H1 (cell line): ENCODE measurements at regions not wholly inside any gene's neighbourhood (a gene's known extent, or its start where the extent isn't known, plus 50 kb on each side); places are given as distances from the start of the nearest gene placed in this dataset.

ENCODE experiments used
- CTCF ChIA-PET: fragments of 300-600 bp; sonication (Branson Sonifier 250); formaldehyde crosslinking; loops from one replicate; lab custom pipeline; 2021; ENCODE audit not compliant: partially characterized antibody; lab: Charles Lee
- POLR2A ChIA-PET: fragments of 300-600 bp; sonication (Branson Sonifier 250); formaldehyde crosslinking; loops from one replicate; lab custom pipeline; 2021; ENCODE audit warnings: inconsistent platforms; ENCODE audit not compliant: partially characterized antibody; lab: Charles Lee
- DNase-seq, 2 experiments: peaks; one replicate each; pipeline versions ENCODE4 v3.0.0 to v3.0.0-alpha.2; 2010 to 2022; ENCODE audit warnings: low spot score in 2 of 2, low read depth in 1 of 2, mixed read lengths in 1 of 2
- FAIRE-seq: peaks from 2 replicates; lab custom pipeline; 2011; peaks lifted over from hg19 to GRCh38; lab: Jason Lieb, UNC
- H2AFZ ChIP-seq: 2 replicates; pipeline ENCODE4 v1.8.1; 2012; ENCODE audit warnings: low read length, inconsistent platforms
- H2AK5ac ChIP-seq: 2 replicates; pipeline ENCODE4 v1.6.1; 2013; ENCODE audit warnings: low read depth, low read length
- H2BK120ac ChIP-seq: replicated peaks from 2 replicates; pipeline ENCODE3; 2013; ENCODE audit warnings: low read depth, low read length, inconsistent platforms
- H2BK12ac ChIP-seq: 2 replicates; pipeline ENCODE4 v1.6.1; 2013; ENCODE audit warnings: low read depth, low read length
- H2BK15ac ChIP-seq: 2 replicates; pipeline ENCODE4 v1.6.1; 2013; ENCODE audit warnings: low read length
- H2BK20ac ChIP-seq: 2 replicates; pipeline ENCODE4 v1.6.1; 2013; ENCODE audit warnings: low read length
- H2BK5ac ChIP-seq: 2 replicates; pipeline ENCODE4 v1.6.1; 2013; ENCODE audit warnings: low read depth, low read length
- H3K14ac ChIP-seq: 2 replicates; pipeline ENCODE4 v1.6.1; 2013; ENCODE audit warnings: inconsistent platforms; ENCODE audit not compliant: insufficient read length
- H3K18ac ChIP-seq: 2 replicates; pipeline ENCODE4 v1.6.1; 2013; ENCODE audit warnings: low read length; ENCODE audit errors: extremely low read depth
- H3K23ac ChIP-seq: 2 replicates; pipeline ENCODE4 v1.6.1; 2013; ENCODE audit warnings: inconsistent platforms; ENCODE audit not compliant: insufficient read length
- H3K23me2 ChIP-seq: 2 replicates; pipeline ENCODE4 v1.6.1; 2013; ENCODE audit warnings: low read depth, low read length
- H3K27ac ChIP-seq: 2 replicates; pipeline ENCODE4 v1.6.1; 2011; ENCODE audit warnings: low read depth, low read length, inconsistent platforms
- H3K27me3 ChIP-seq, 4 experiments: replicated peaks in 1 of 4; 1 replicate in 1 of 4; 2 replicates in 3 of 4; pipeline versions ENCODE4 v1.6.1 to v1.8.1; 2011 to 2013; ENCODE audit warnings: low read length in 3 of 4, mild to moderate bottlenecking in 3 of 4, inconsistent platforms in 2 of 4, mixed read lengths in 2 of 4, moderate library complexity in 1 of 4; ENCODE audit not compliant: control insufficient read depth in 3 of 4, insufficient read depth in 3 of 4; ENCODE audit errors: extremely low read depth in 1 of 4
- H3K36me3 ChIP-seq, 4 experiments: 2 replicates each; pipeline versions ENCODE4 v1.6.1 to v1.8.1; 2011 to 2013; ENCODE audit warnings: mild to moderate bottlenecking in 4 of 4, low read length in 3 of 4, moderate library complexity in 2 of 4, control low read depth in 1 of 4, inconsistent platforms in 1 of 4; ENCODE audit not compliant: insufficient read depth in 4 of 4, control insufficient read depth in 2 of 4
- H3K4ac ChIP-seq: replicated peaks from 2 replicates; pipeline ENCODE3; 2013; ENCODE audit warnings: low read length, low read depth, mixed read lengths, inconsistent platforms; ENCODE audit not compliant: insufficient read length
- H3K4me1 ChIP-seq, 4 experiments: replicated peaks in 1 of 4; 1 replicate in 1 of 4; 2 replicates in 3 of 4; pipeline versions ENCODE4 v1.6.1 to v1.8.1; 2011 to 2013; ENCODE audit warnings: low read length in 3 of 4, inconsistent platforms in 2 of 4, mixed read lengths in 1 of 4; ENCODE audit not compliant: insufficient read depth in 4 of 4, control insufficient read depth in 3 of 4
- H3K4me2 ChIP-seq, 2 experiments: 2 replicates each; pipeline versions ENCODE4 v1.6.1 to v1.8.1; 2011 to 2013; ENCODE audit warnings: low read depth in 2 of 2, low read length in 2 of 2, control low read depth in 1 of 2, inconsistent platforms in 1 of 2, mild to moderate bottlenecking in 1 of 2; ENCODE audit not compliant: insufficient read depth in 1 of 2
- H3K4me3 ChIP-seq, 4 experiments: fragments of 200-600, 300-600 bp in 1 of 4; sonication (generic), shearing (Covaris generic), sonication (Bioruptor Twin) in 1 of 4; 2 replicates each; pipeline versions ENCODE4 v1.5.1 to v1.8.1; 2011 to 2016; ENCODE audit warnings: low read length in 4 of 4, low read depth in 3 of 4, control low read depth in 2 of 4, inconsistent platforms in 2 of 4, mild to moderate bottlenecking in 2 of 4, mixed read lengths in 1 of 4, moderate library complexity in 1 of 4; ENCODE audit not compliant: insufficient read depth in 2 of 4; ENCODE audit errors: extremely low read depth in 1 of 4
- H3K56ac ChIP-seq: replicated peaks from 2 replicates; pipeline ENCODE3; 2013; ENCODE audit warnings: low read depth, mild to moderate bottlenecking, mixed read lengths, low read length, inconsistent platforms; ENCODE audit not compliant: insufficient read length
- H3K79me1 ChIP-seq: 2 replicates; pipeline ENCODE4 v1.6.1; 2013; ENCODE audit warnings: low read depth, low read length, control low read depth
- H3K79me2 ChIP-seq, 2 experiments: 2 replicates each; pipeline versions ENCODE4 v1.6.1 to v1.8.1; 2012 to 2013; ENCODE audit warnings: low read length in 2 of 2, mild to moderate bottlenecking in 2 of 2, inconsistent platforms in 1 of 2; ENCODE audit not compliant: insufficient read depth in 2 of 2, control insufficient read depth in 1 of 2
- H3K9ac ChIP-seq, 4 experiments: replicated peaks in 1 of 4; 1 replicate in 1 of 4; 2 replicates in 3 of 4; pipeline versions ENCODE4 v1.6.1 to v1.8.1; 2011 to 2013; ENCODE audit warnings: low read depth in 3 of 4, low read length in 3 of 4, control low read depth in 2 of 4, mild to moderate bottlenecking in 2 of 4, moderate library complexity in 2 of 4, inconsistent platforms in 1 of 4; ENCODE audit errors: extremely low read depth in 1 of 4
- H3K9me3 ChIP-seq, 2 experiments: 2 replicates each; pipeline versions ENCODE4 v1.6.1 to v1.8.1; 2012 to 2013; ENCODE audit warnings: mild to moderate bottlenecking in 2 of 2, moderate library complexity in 2 of 2, control low read depth in 1 of 2, inconsistent platforms in 1 of 2, low read depth in 1 of 2, low read length in 1 of 2, mixed read lengths in 1 of 2; ENCODE audit not compliant: insufficient read depth in 2 of 2
- H4K20me1 ChIP-seq, 2 experiments: replicated peaks in 1 of 2; 2 replicates each; pipeline versions ENCODE3 to v1.8.1; 2011 to 2013; ENCODE audit warnings: inconsistent platforms in 2 of 2, low read length in 2 of 2, mild to moderate bottlenecking in 1 of 2; ENCODE audit not compliant: insufficient read depth in 2 of 2, control insufficient read depth in 1 of 2
- H4K5ac ChIP-seq: 2 replicates; pipeline ENCODE4 v1.6.1; 2013; ENCODE audit warnings: low read length, low read depth, mixed read lengths, inconsistent platforms; ENCODE audit not compliant: insufficient read length
- H4K8ac ChIP-seq: 2 replicates; pipeline ENCODE4 v1.8.0; 2013; ENCODE audit warnings: mild to moderate bottlenecking, moderate library complexity, low read length, inconsistent platforms; ENCODE audit not compliant: insufficient read depth; ENCODE audit errors: extremely low read depth
- H4K91ac ChIP-seq: replicated peaks from 2 replicates; pipeline ENCODE3; 2013; ENCODE audit warnings: low read length, mixed read lengths, inconsistent platforms; ENCODE audit not compliant: insufficient read length
- BRCA1 ChIP-seq: IDR thresholded peaks from 2 replicates; pipeline ENCODE4 v1.6.1; 2012; ENCODE audit warnings: low read depth, low read length, improper control_type of control experiment
- CEBPB ChIP-seq: IDR thresholded peaks from 2 replicates; pipeline ENCODE4 v1.6.1; 2012; ENCODE audit warnings: low read depth, low read length
- HDAC6 ChIP-seq: IDR thresholded peaks from one replicate; pipeline ENCODE4 v1.7.1; 2012; ENCODE audit warnings: low read depth, mild to moderate bottlenecking, inconsistent platforms, low read length, moderate library complexity
- KDM1A ChIP-seq: fragments of 200-600, 300-600 bp; sonication (generic); IDR thresholded peaks from 2 replicates; pipeline ENCODE4 v1.7.1; 2016; ENCODE audit warnings: mild to moderate bottlenecking, low read length, borderline replicate concordance
- POLR2AphosphoS5 ChIP-seq: IDR thresholded peaks from 2 replicates; pipeline ENCODE4 v1.6.1; 2011; ENCODE audit warnings: low read depth, low read length
- RAD21 ChIP-seq, 2 experiments: IDR thresholded peaks in 1 of 2; conservative IDR thresholded peaks in 1 of 2; 2 replicates each; pipeline ENCODE4 v1.6.1; 2011; ENCODE audit warnings: low read depth in 2 of 2, low read length in 2 of 2, improper control_type of control experiment in 1 of 2, inconsistent platforms in 1 of 2, mild to moderate bottlenecking in 1 of 2, moderate library complexity in 1 of 2
- SAP30 ChIP-seq: fragments of 300-600 bp; sonication (generic); IDR thresholded peaks from 2 replicates; pipeline ENCODE4 v1.7.1; 2012; ENCODE audit warnings: low read length, moderate library complexity, mild to moderate bottlenecking, inconsistent platforms; ENCODE audit not compliant: insufficient read depth, insufficient replicate concordance
- SIRT6 ChIP-seq: IDR thresholded peaks from one replicate; pipeline ENCODE4 v1.7.1; 2012; ENCODE audit warnings: low read length, inconsistent platforms
- WGBS, 2 experiments: shearing (Covaris generic) in 1 of 2; methylation state at CpG; one replicate each; pipeline versions ENCODE4 v1.1.6 to v1.1.7; 2013 to 2015; ENCODE audit warnings: low lambda C conversion rate in 2 of 2, mixed read lengths in 2 of 2, inconsistent platforms in 1 of 2, low coverage in 1 of 2, missing lambda C conversion rate in 1 of 2; ENCODE audit not compliant: insufficient replicate concordance in 2 of 2, insufficient coverage in 1 of 2, insufficient read length in 1 of 2; ENCODE audit errors: extremely low coverage in 1 of 2, missing lambda C conversion rate in 1 of 2; 5-methylcytosine and 5-hydroxymethylcytosine counted together
- TF ChIP-seq, protein P1 (sequence below), 3 experiments: IDR thresholded peaks; 1 replicate in 2 of 3; 2 replicates in 1 of 3; pipeline versions ENCODE4 v1.5.1 to v1.6.1; 2011; ENCODE audit warnings: low read length in 3 of 3, mild to moderate bottlenecking in 3 of 3, inconsistent platforms in 2 of 3, low read depth in 1 of 3, moderate library complexity in 1 of 3; ENCODE audit not compliant: insufficient read depth in 1 of 3; ENCODE audit errors: control extremely low read depth in 1 of 3

GRCh38 chr11:15901054-15901453 is 455.3 kb downstream of the SOX6 start:
- no peak overlapping the region for H3K9ac ChIP-seq
- H3K9me3 ChIP-seq = no peaks in the 10 kb centered on the region
- H3K4me2 ChIP-seq = no peak overlapping the region
- no peaks in the 10 kb centered on the region for H3K36me3 ChIP-seq
- no peak overlapping the region for H3K14ac ChIP-seq
- DNase-seq (no peak), FAIRE-seq (no peak)
- no peak overlapping the region for H2BK12ac ChIP-seq
- H2AK5ac ChIP-seq = no peak overlapping the region
- H3K23ac ChIP-seq = no peak overlapping the region
- no peaks in the 10 kb centered on the region for H3K23me2 ChIP-seq
- H3K27me3 ChIP-seq = no peaks in the 10 kb centered on the region
- no peak overlapping the region for H2BK15ac ChIP-seq
- H4K8ac ChIP-seq = no peak overlapping the region
- no peaks in the 10 kb centered on the region; the same call in 1 of the 2 replicates for H3K79me1 ChIP-seq
- no peaks in the 10 kb centered on the region for H3K4me1 ChIP-seq
- no peak overlapping the region for H2BK120ac ChIP-seq
- no peak overlapping the region for H3K56ac ChIP-seq
- H4K91ac ChIP-seq = no peak overlapping the region
- ChIA-PET CTCF (interaction anchor here (0.7 to 1.4 kb wide), 6 partner anchors 9 to 703 kb away, joined by 3 to 7 read pairs (median 4); no protein-coding TSS in a partner anchor), POLR2A (no interaction called here)
- H3K79me2 ChIP-seq = no peaks in the 10 kb centered on the region
- no peak overlapping the region for H3K4ac ChIP-seq
- TF ChIP-seq RAD21 (IDR thresholded peaks at IDR 0.05 in 1 of 2, conservative IDR thresholded peaks at IDR 0.05 in 1 of 2; ENCODE audit: low read depth in 2 of 2, low read length in 2 of 2) = peak; percentile 19 to 28; a peak in 2 of 4 replicates
- TF ChIP-seq, protein P1, sequence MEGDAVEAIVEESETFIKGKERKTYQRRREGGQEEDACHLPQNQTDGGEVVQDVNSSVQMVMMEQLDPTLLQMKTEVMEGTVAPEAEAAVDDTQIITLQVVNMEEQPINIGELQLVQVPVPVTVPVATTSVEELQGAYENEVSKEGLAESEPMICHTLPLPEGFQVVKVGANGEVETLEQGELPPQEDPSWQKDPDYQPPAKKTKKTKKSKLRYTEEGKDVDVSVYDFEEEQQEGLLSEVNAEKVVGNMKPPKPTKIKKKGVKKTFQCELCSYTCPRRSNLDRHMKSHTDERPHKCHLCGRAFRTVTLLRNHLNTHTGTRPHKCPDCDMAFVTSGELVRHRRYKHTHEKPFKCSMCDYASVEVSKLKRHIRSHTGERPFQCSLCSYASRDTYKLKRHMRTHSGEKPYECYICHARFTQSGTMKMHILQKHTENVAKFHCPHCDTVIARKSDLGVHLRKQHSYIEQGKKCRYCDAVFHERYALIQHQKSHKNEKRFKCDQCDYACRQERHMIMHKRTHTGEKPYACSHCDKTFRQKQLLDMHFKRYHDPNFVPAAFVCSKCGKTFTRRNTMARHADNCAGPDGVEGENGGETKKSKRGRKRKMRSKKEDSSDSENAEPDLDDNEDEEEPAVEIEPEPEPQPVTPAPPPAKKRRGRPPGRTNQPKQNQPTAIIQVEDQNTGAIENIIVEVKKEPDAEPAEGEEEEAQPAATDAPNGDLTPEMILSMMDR (IDR thresholded peaks at IDR 0.05; ENCODE audit: control extremely low read depth in 1 of 3, insufficient read depth in 1 of 3, low read depth in 1 of 3, low read length in 3 of 3) = peak in 2 of 3 experiments; percentile 9 to 10; a peak in 2 of 4 replicates
- TF ChIP-seq BRCA1 = no peak
- no peak for TF ChIP-seq POLR2AphosphoS5
- no peak for TF ChIP-seq SAP30
- TF ChIP-seq HDAC6 = no peak
- TF ChIP-seq KDM1A = no peak
- no peak for TF ChIP-seq CEBPB
- no peak for TF ChIP-seq SIRT6
- no peak overlapping the region for H3K18ac ChIP-seq
- 94% methylated on average over 5 of the region's 6 CpGs; no CpG with 5 or more reads in 1 of the 2 experiments for WGBS, 2 experiments
- H2BK20ac ChIP-seq = no peak overlapping the region
- H3K4me3 ChIP-seq = no peak overlapping the region
- H3K27ac ChIP-seq = no peak overlapping the region
- H2BK5ac ChIP-seq = no peak overlapping the region
- H4K20me1 ChIP-seq = no peaks in the 10 kb centered on the region
- 0 out of 2 replicates have a peak overlapping the region, but pooled peaks have one; percentile 7 for H2AFZ ChIP-seq
- no peak overlapping the region for H4K5ac ChIP-seq
